ENCODE measurements at regions not wholly inside any gene's neighbourhood (a gene's known extent, or its start where the extent isn't known, plus 50 kb on each side); places are given as distances from the start of the nearest gene placed in this dataset.
"Not testable (repeated sequence)": the region's sequence is repeated elsewhere in the genome, so short reads cannot be mapped to it uniquely, and the experiment has no call there.

GRCh38 chr2:87338998-87339397, 317.4 kb upstream of the PLGLB1 start:
- peak; percentile 40 for ATAC-seq
- peaks cover 20% of the 10 kb centered on the region for H3K27me3 Mint-ChIP-seq
- not testable (repeated sequence) for H3K27ac Mint-ChIP-seq, H3K4me1 Mint-ChIP-seq, DNase-seq, H3K9me3 Mint-ChIP-seq, H3K4me3 Mint-ChIP-seq

GRCh38 chr2:87341601-87342014, 320.0 kb upstream of the PLGLB1 start:
- not testable (repeated sequence) for H3K27ac Mint-ChIP-seq, ATAC-seq, H3K4me3 Mint-ChIP-seq, H3K4me1 Mint-ChIP-seq, H3K9me3 Mint-ChIP-seq
- H3K27me3 Mint-ChIP-seq, result peaks cover 19% of the 10 kb centered on the region
- peak; percentile 61 to 62 for DNase-seq

GRCh38 chr2:87342175-87342574, 320.5 kb upstream of the PLGLB1 start:
- ATAC-seq, H3K4me1 Mint-ChIP-seq, DNase-seq, H3K27ac Mint-ChIP-seq, H3K4me3 Mint-ChIP-seq, H3K9me3 Mint-ChIP-seq: not testable (repeated sequence)
- peaks cover 14% of the 10 kb centered on the region for H3K27me3 Mint-ChIP-seq

GRCh38 chr2:87343347-87343746, 321.7 kb upstream of the PLGLB1 start:
- not testable (repeated sequence) for DNase-seq, ATAC-seq, H3K4me3 Mint-ChIP-seq, H3K4me1 Mint-ChIP-seq, H3K27ac Mint-ChIP-seq, H3K9me3 Mint-ChIP-seq
- peaks cover 14% of the 10 kb centered on the region for H3K27me3 Mint-ChIP-seq

- not testable (repeated sequence) for H3K27ac Mint-ChIP-seq, H3K9me3 Mint-ChIP-seq, H3K4me1 Mint-ChIP-seq, DNase-seq, H3K4me3 Mint-ChIP-seq, ATAC-seq
- H3K27me3 Mint-ChIP-seq, result peaks cover 14% of the 10 kb centered on the region
Measured at GRCh38 chr2:87345283-87345682, 323.6 kb upstream of the PLGLB1 start.

GRCh38 chr2:87348556-87348955, 326.9 kb upstream of the PLGLB1 start:
- H3K9me3 Mint-ChIP-seq, H3K27ac Mint-ChIP-seq, DNase-seq, H3K27me3 Mint-ChIP-seq, ATAC-seq, H3K4me1 Mint-ChIP-seq, H3K4me3 Mint-ChIP-seq: not testable (repeated sequence)

- not testable (repeated sequence) for DNase-seq, H3K9me3 Mint-ChIP-seq, H3K27ac Mint-ChIP-seq, ATAC-seq, H3K4me1 Mint-ChIP-seq, H3K27me3 Mint-ChIP-seq
- peak overlapping the region; percentile 49 to 65 for H3K4me3 Mint-ChIP-seq
Measured at GRCh38 chr2:87349006-87349405, 327.4 kb upstream of the PLGLB1 start.

- not testable (repeated sequence) for ATAC-seq, H3K27ac Mint-ChIP-seq, H3K4me3 Mint-ChIP-seq, DNase-seq, H3K27me3 Mint-ChIP-seq, H3K9me3 Mint-ChIP-seq, H3K4me1 Mint-ChIP-seq
Measured at GRCh38 chr2:87352178-87352934, 330.7 kb upstream of the PLGLB1 start.

GRCh38 chr2:87353408-87353807, 331.8 kb upstream of the PLGLB1 start:
- DNase-seq, H3K4me3 Mint-ChIP-seq, H3K27me3 Mint-ChIP-seq, H3K4me1 Mint-ChIP-seq, H3K9me3 Mint-ChIP-seq, ATAC-seq, H3K27ac Mint-ChIP-seq: not testable (repeated sequence)

- H3K27me3 Mint-ChIP-seq, H3K27ac Mint-ChIP-seq, H3K4me1 Mint-ChIP-seq, H3K9me3 Mint-ChIP-seq, DNase-seq, ATAC-seq, H3K4me3 Mint-ChIP-seq: not testable (repeated sequence)
Measured at GRCh38 chr2:87354102-87354501, 332.5 kb upstream of the PLGLB1 start.

GRCh38 chr2:87360250-87360649, 338.6 kb upstream of the PLGLB1 start:
- H3K27me3 Mint-ChIP-seq, H3K4me1 Mint-ChIP-seq, H3K4me3 Mint-ChIP-seq, DNase-seq, ATAC-seq, H3K27ac Mint-ChIP-seq: not testable (repeated sequence)
- peaks cover 0 to 12% of the 10 kb centered on the region in 2 donors for H3K9me3 Mint-ChIP-seq

GRCh38 chr2:87360927-87361326, 339.3 kb upstream of the PLGLB1 start:
- DNase-seq, ATAC-seq, H3K27me3 Mint-ChIP-seq, H3K4me3 Mint-ChIP-seq, H3K4me1 Mint-ChIP-seq, H3K27ac Mint-ChIP-seq: not testable (repeated sequence)
- peaks cover 0 to 12% of the 10 kb centered on the region in 2 donors for H3K9me3 Mint-ChIP-seq

GRCh38 chr2:87361805-87362204, 340.2 kb upstream of the PLGLB1 start:
- H3K27ac Mint-ChIP-seq, DNase-seq, H3K4me3 Mint-ChIP-seq, ATAC-seq, H3K4me1 Mint-ChIP-seq, H3K27me3 Mint-ChIP-seq: not testable (repeated sequence)
- H3K9me3 Mint-ChIP-seq, result peaks cover 0 to 12% of the 10 kb centered on the region in 2 donors

GRCh38 chr2:87364379-87364778, 342.7 kb upstream of the PLGLB1 start:
- peaks cover 0 to 12% of the 10 kb centered on the region in 2 donors for H3K9me3 Mint-ChIP-seq
- not testable (repeated sequence) for ATAC-seq, H3K27ac Mint-ChIP-seq, H3K4me1 Mint-ChIP-seq, H3K4me3 Mint-ChIP-seq, H3K27me3 Mint-ChIP-seq, DNase-seq

GRCh38 chr2:87365038-87365437, 343.4 kb upstream of the PLGLB1 start:
- not testable (repeated sequence) for H3K27ac Mint-ChIP-seq, DNase-seq, ATAC-seq, H3K4me1 Mint-ChIP-seq, H3K4me3 Mint-ChIP-seq, H3K27me3 Mint-ChIP-seq
- H3K9me3 Mint-ChIP-seq, result peaks cover 0 to 12% of the 10 kb centered on the region in 2 donors

- H3K4me3 Mint-ChIP-seq, H3K27ac Mint-ChIP-seq, H3K4me1 Mint-ChIP-seq, H3K9me3 Mint-ChIP-seq, ATAC-seq, DNase-seq, H3K27me3 Mint-ChIP-seq: not testable (repeated sequence)
Measured at GRCh38 chr2:87386063-87386560, 361.8 kb upstream of the PLGLB2 start.
